Stimulated activated CD4-positive, alpha-beta T cell treated with anti-CD3 and anti-CD28 coated beads, Interleukin-12 subunit alpha, Interleukin-12 subunit beta, amount 100 ng/mL, for 4 hours (primary cell): ENCODE measurements at regions not wholly inside any gene's neighbourhood (a gene's known extent, or its start where the extent isn't known, plus 50 kb on each side); places are given as distances from the start of the nearest gene placed in this dataset.
"Not testable (repeated sequence)": the region's sequence is repeated elsewhere in the genome, so short reads cannot be mapped to it uniquely, and the experiment has no call there.

Source experiments
- DNase-seq: peaks from one replicate; pipeline ENCODE4 v3.0.0-alpha.2; 2020

- no peak for DNase-seq
These were observed 347.1 kb downstream of the CD83 start for GRCh38 chr6:14464716-14465115.

- no peak for DNase-seq
These were observed 348.7 kb downstream of the CD83 start for GRCh38 chr6:14466278-14466677.

GRCh38 chr6:14467591-14467990 is 350.0 kb downstream of the CD83 start:
- no peak for DNase-seq

- DNase-seq, result no peak
These were observed 351.2 kb downstream of the CD83 start for GRCh38 chr6:14468647-14469321.

GRCh38 chr6:14470101-14470500 is 352.5 kb downstream of the CD83 start:
- no peak for DNase-seq

GRCh38 chr6:14470671-14471070 is 353.1 kb downstream of the CD83 start:
- no peak for DNase-seq

GRCh38 chr6:14472255-14472985 is 354.8 kb downstream of the CD83 start:
- no peak for DNase-seq

GRCh38 chr6:14472986-14473337 is 355.4 kb downstream of the CD83 start:
- no peak for DNase-seq

- no peak for DNase-seq
These were observed 357.2 kb downstream of the CD83 start for GRCh38 chr6:14474816-14475215.

- DNase-seq, result no peak
These were observed 357.7 kb downstream of the CD83 start for GRCh38 chr6:14475306-14475705.

GRCh38 chr6:14476793-14477531 is 359.4 kb downstream of the CD83 start:
- no peak for DNase-seq

- no peak for DNase-seq
These were observed 360.0 kb downstream of the CD83 start for GRCh38 chr6:14477559-14477958.

- no peak for DNase-seq
These were observed 361.0 kb downstream of the CD83 start for GRCh38 chr6:14478381-14479225.

- DNase-seq, result not testable (repeated sequence)
These were observed 364.4 kb downstream of the CD83 start for GRCh38 chr6:14481946-14482345.

GRCh38 chr6:14487625-14488024 is 370.1 kb downstream of the CD83 start:
- no peak for DNase-seq

- DNase-seq, result no peak
These were observed 370.6 kb downstream of the CD83 start for GRCh38 chr6:14488180-14488579.

- no peak for DNase-seq
These were observed 371.9 kb downstream of the CD83 start for GRCh38 chr6:14489445-14489844.

GRCh38 chr6:14498748-14499147 is 381.2 kb downstream of the CD83 start:
- DNase-seq, result no peak

GRCh38 chr6:14499309-14499708 is 381.7 kb downstream of the CD83 start:
- DNase-seq, result no peak

- DNase-seq, result no peak
These were observed 382.3 kb downstream of the CD83 start for GRCh38 chr6:14499841-14500240.

GRCh38 chr6:14500809-14501208 is 383.2 kb downstream of the CD83 start:
- no peak for DNase-seq

GRCh38 chr6:14501240-14501639 is 383.7 kb downstream of the CD83 start:
- no peak for DNase-seq

GRCh38 chr6:14501914-14502313 is 384.3 kb downstream of the CD83 start:
- DNase-seq, result no peak
